Motor neuron (in vitro differentiated cells): ENCODE measurements at regions not wholly inside any gene's neighbourhood (a gene's known extent, or its start where the extent isn't known, plus 50 kb on each side); places are given as distances from the start of the nearest gene placed in this dataset.

Source experiments
- ATAC-seq, 8 experiments: fragments of 200-7000 bp; cut with Tn5 transposase; replicated peaks in 6 of 8; 2 replicates each; pipeline ENCODE4 v1.8.0; 2021; ENCODE audit warnings: mild to moderate bottlenecking in 8 of 8, moderate library complexity in 8 of 8
- H3K27ac ChIP-seq, 2 donors: fragments of 250-450 bp; sonication (Bioruptor Pico); 2 replicates each; pipeline ENCODE4 v1.9.0; 2021; ENCODE audit warnings: antibody characterized with exemption in 2 of 2, mild to moderate bottlenecking in 2 of 2, moderate library complexity in 1 of 2
- H3K4me1 ChIP-seq, 2 donors: fragments of 250-450 bp; sonication (Bioruptor Pico); replicated peaks in 1 of 2; 2 replicates each; pipeline ENCODE4 v1.6.1; 2021; ENCODE audit warnings: antibody characterized with exemption in 2 of 2, mild to moderate bottlenecking in 2 of 2, moderate library complexity in 1 of 2
- H3K4me3 ChIP-seq, 5 donors: fragments of 250-450 bp; sonication (Bioruptor Pico); 2 replicates each; pipeline ENCODE4 v1.9.0; 2021; ENCODE audit warnings: antibody characterized with exemption in 5 of 5, mild to moderate bottlenecking in 5 of 5, moderate library complexity in 4 of 5
- WGBS, 10 experiments: fragments of 450-650 bp; shearing (Covaris generic); methylation state at CpG; one replicate each; pipeline ENCODE4 v1.0.0; 2022; 5-methylcytosine and 5-hydroxymethylcytosine counted together
- in situ Hi-C, 9 experiments: fragments of 400-800 bp; cut with MboI; loops; one replicate each; pipeline ENCODE4 v1.15.0; 2021; ENCODE audit warnings: low sequenced_read_pairs in 9 of 9, low pct_unique_long_range_greater_than_20kb in 2 of 9; ENCODE audit not compliant: unreplicated experiment in 9 of 9

GRCh38 chr7:26588511-26588910, 275.9 kb downstream of the SKAP2 start:
- peaks cover 17 to 23% of the 10 kb centered on the region in 2 donors for H3K4me1 ChIP-seq
- WGBS, 10 experiments = 0 to 100% (median 38%) methylated on average over 1 of the region's 1 CpG; no CpG with 5 or more reads in 7 of the 10 experiments
- no peak overlapping the region for H3K4me3 ChIP-seq
- ATAC-seq = peak in 3 of 8 experiments; percentile 7 to 71 (median 37)
- H3K27ac ChIP-seq = no peak overlapping the region
- in situ Hi-C loops = no loop called here

- Histone ChIP-seq H3K27ac (no peak overlapping the region), H3K4me1 (peaks cover 24 to 25% of the 10 kb centered on the region in 2 donors), H3K4me3 (no peak overlapping the region)
- ATAC-seq = no peak
- in situ Hi-C loops = no loop called here
- 0 to 90% (median 80%) methylated on average over 1 to 2 of the region's 2 CpGs; no CpG with 5 or more reads in 4 of the 10 experiments for WGBS, 10 experiments
These were observed 273.7 kb downstream of the SKAP2 start for GRCh38 chr7:26590709-26591108.

DNA sequence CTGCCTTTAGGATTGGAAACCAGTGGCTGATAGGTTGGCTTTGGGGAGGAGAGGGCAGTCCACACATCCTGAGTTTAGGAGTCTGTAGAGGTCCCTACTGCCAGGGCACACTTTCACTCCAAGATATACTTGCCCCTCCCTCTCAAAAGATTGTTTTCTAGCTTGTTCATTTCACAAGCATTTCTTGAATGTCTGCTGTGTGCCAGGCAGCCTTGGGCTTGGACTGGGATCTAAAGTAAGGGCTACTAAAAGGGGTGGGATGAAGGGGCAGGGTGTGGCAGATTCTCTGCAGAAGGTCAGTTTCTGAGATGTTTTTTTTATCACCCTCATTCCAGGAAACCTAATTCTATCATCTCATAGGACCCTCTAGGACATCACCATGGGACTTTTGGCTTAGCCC, 272.4 kb downstream of the SKAP2 start:
- H3K4me1 ChIP-seq = peaks cover 20 to 23% of the 10 kb centered on the region in 2 donors
- H3K4me3 ChIP-seq = no peak overlapping the region
- H3K27ac ChIP-seq = no peak overlapping the region
- ATAC-seq = no peak
- in situ Hi-C loops = no loop called here

DNA sequence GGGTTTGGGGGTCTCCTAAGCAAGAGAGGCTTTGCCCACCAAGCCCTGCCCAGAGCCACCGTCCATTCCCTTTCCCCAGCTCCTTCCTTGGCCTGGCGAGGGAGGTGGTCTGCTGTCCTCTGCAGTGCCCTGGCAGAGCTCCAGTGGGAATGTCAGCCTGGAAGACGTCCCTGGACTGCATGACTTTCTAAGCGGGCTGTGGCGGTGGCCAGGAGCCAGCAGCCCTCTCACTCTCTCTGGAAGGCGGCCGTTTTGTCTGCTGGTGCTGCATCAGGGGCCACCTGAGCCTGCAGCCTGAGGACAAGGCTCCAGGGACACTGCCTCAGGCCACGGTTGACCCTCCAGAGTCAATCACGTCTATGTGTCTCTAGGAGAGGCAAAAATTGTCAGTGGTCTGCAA, 271.0 kb downstream of the SKAP2 start:
- peak in 4 of 8 experiments; percentile 30 to 67 (median 56) for ATAC-seq
- in situ Hi-C loops = no loop called here
- peaks cover 20 to 23% of the 10 kb centered on the region in 2 donors for H3K4me1 ChIP-seq
- whole genome bisulfite sequencing, 10 experiments = 20 to 86% (median 80%) methylated on average over 1 to 4 of the region's 9 CpGs; no CpG with 5 or more reads in 7 of the 10 experiments
- H3K4me3 ChIP-seq = no peak overlapping the region
- H3K27ac ChIP-seq = no peak overlapping the region

GRCh38 chr7:26593896-26594295, 270.5 kb downstream of the SKAP2 start:
- in situ Hi-C loops = no loop called here
- no peak overlapping the region for H3K4me3 ChIP-seq
- H3K27ac ChIP-seq = no peak overlapping the region
- WGBS, 10 experiments = 3 to 94% (median 67%) methylated on average over 3 to 5 of the region's 5 CpGs; no CpG with 5 or more reads in 1 of the 10 experiments
- peaks cover 20 to 23% of the 10 kb centered on the region in 2 donors for H3K4me1 ChIP-seq
- peak in 3 of 8 experiments; percentile 16 to 46 (median 23) for ATAC-seq

DNA sequence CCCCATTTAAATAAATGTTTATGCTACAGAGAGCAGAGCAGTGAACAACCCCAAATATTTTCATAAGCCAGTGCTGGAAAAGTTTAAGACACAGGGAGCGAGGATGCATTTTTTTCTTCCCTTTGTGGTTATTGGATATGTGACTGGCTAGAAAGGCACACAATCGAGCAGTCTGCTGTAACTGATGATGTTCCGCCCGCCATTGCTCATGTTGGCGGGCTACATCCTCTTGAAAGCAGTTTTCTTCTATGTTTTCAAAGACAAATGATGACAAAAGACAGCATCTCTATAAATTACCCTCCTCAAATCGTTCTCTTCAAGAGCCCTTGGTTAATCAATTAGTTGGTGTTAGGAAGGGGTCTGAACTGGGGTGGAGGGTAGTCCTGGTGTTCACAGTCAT, 269.8 kb downstream of the SKAP2 start:
- H3K4me1 ChIP-seq = peaks cover 20 to 23% of the 10 kb centered on the region in 2 donors
- in situ Hi-C loops = no loop called here
- peak in 3 of 8 experiments; percentile 20 to 25 (median 21) for ATAC-seq
- H3K27ac ChIP-seq = no peak overlapping the region
- WGBS, 10 experiments = 31 to 67% (median 44%) methylated on average over 1 to 6 of the region's 6 CpGs; no CpG with 5 or more reads in 2 of the 10 experiments
- H3K4me3 ChIP-seq = no peak overlapping the region

- in situ Hi-C loops = no loop called here
These were observed 265.5 kb downstream of the SKAP2 start for GRCh38 chr7:26598867-26599266.

GRCh38 chr7:26599982-26600381, 264.4 kb downstream of the SKAP2 start:
- Histone ChIP-seq H3K4me3 (no peak overlapping the region), H3K4me1 (peaks cover 4 to 17% of the 10 kb centered on the region in 2 donors), H3K27ac (no peak overlapping the region)
- in situ Hi-C loops = no loop called here
- 29 to 100% (median 84%) methylated on average over 1 to 6 of the region's 7 CpGs for WGBS, 10 experiments
- no peak for ATAC-seq

More at GRCh38 chr7:26598867-26599266, 265.5 kb downstream of the SKAP2 start:
- H3K4me3 ChIP-seq = no peak overlapping the region
- peaks cover 14 to 28% of the 10 kb centered on the region in 2 donors for H3K4me1 ChIP-seq
- no peak for ATAC-seq
- WGBS, 10 experiments = 0 to 100% (median 66%) methylated on average over 1 to 2 of the region's 2 CpGs; no CpG with 5 or more reads in 2 of the 10 experiments
- H3K27ac ChIP-seq = no peak overlapping the region

GRCh38 chr7:26600411-26600810, 264.0 kb downstream of the SKAP2 start:
- Histone ChIP-seq H3K4me1 (peaks cover 0 to 13% of the 10 kb centered on the region in 2 donors), H3K4me3 (no peak overlapping the region), H3K27ac (no peak overlapping the region)
- 44 to 100% (median 65%) methylated on average over 1 to 3 of the region's 3 CpGs for WGBS, 10 experiments
- in situ Hi-C loops = no loop called here
- ATAC-seq = no peak

DNA sequence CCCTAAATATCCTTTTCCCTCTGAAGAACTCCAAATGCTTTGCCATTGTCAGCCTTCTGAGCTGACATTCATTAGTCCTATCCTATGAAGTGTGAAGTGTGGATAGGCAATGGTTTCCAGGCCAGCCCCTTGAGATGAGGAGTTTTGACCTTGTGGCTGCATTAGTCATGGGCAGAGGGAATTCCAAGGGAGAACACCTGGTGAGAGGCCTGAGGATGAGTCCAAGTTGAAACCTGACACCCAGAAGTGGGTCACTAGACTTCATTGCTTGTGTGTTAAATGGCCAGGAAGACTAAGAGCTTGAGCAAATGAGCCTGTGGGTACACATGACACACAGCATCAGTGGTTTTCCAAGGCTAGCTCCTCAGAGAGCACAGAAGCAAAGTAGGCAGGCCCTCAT, 260.8 kb downstream of the SKAP2 start:
- Histone ChIP-seq H3K4me1 (peaks cover 0 to 18% of the 10 kb centered on the region in 2 donors), H3K4me3 (no peak overlapping the region), H3K27ac (no peak overlapping the region)
- no peak for ATAC-seq
- in situ Hi-C loops = no loop called here

DNA sequence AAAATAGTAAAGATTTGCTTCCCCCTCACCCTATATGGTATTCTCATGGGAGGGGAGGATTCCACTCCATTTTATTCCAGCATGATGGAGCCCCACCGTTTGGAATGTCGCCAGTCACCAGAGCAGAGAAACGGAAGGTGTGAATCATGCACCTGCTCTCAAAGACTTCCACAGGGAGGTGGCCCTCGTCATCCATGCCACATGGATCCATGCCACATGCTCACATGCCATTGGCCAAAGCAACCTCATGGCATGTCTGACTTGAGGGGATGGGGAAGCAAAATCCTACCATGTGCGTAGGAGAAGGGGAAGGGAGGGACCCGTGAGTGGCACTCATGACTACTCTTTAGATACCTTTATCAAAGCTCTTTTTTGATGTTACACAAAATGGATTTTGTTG, 256.0 kb downstream of the SKAP2 start:
- 45 to 100% (median 84%) methylated on average over 1 to 5 of the region's 6 CpGs; no CpG with 5 or more reads in 2 of the 10 experiments for WGBS, 10 experiments
- Histone ChIP-seq H3K4me3 (no peak overlapping the region), H3K4me1 (peaks cover 0 to 5% of the 10 kb centered on the region in 2 donors), H3K27ac (no peak overlapping the region)
- no peak for ATAC-seq
- in situ Hi-C loops = no loop called here

GRCh38 chr7:26609082-26609481, 255.3 kb downstream of the SKAP2 start:
- WGBS, 10 experiments = 57 to 100% (median 79%) methylated on average over 1 to 2 of the region's 2 CpGs; no CpG with 5 or more reads in 5 of the 10 experiments
- peaks cover 0 to 7% of the 10 kb centered on the region in 2 donors for H3K4me1 ChIP-seq
- ATAC-seq = no peak
- in situ Hi-C loops = no loop called here
- no peak overlapping the region for H3K4me3 ChIP-seq
- H3K27ac ChIP-seq = no peak overlapping the region

- ATAC-seq = peak in 4 of 8 experiments; percentile 23 to 50 (median 41)
- WGBS, 10 experiments = 17 to 88% (median 47%) methylated on average over 3 to 6 of the region's 6 CpGs; no CpG with 5 or more reads in 4 of the 10 experiments
- H3K4me1 ChIP-seq = peaks cover under 1 to 10% of the 10 kb centered on the region in 2 donors
- H3K27ac ChIP-seq = no peak overlapping the region
- H3K4me3 ChIP-seq = no peak overlapping the region
- in situ Hi-C loops = no loop called here
These were observed 254.9 kb downstream of the SKAP2 start for GRCh38 chr7:26609532-26609931.

DNA sequence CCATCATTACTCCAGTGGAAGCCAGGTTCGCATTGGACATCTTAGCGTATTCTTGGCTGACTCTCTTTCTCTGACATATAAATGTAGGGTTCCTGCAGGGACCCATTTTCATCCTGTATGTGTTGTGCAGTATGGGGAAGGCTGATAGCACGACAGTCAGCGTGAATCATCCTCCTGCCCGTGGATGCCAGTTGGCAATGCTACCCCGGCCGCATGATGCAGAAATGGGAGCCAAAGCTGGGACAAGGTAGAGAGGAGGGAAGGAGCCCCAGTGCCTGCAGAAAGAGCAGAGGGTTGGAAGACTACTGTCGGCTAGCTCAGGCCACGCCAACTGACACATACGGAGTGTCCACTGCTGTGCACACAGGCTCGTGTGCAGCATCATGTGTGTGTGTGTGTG, 251.6 kb downstream of the SKAP2 start:
- Histone ChIP-seq H3K27ac (no peak overlapping the region), H3K4me1 (peaks cover 4 to 17% of the 10 kb centered on the region in 2 donors), H3K4me3 (no peak overlapping the region)
- ATAC-seq = no peak
- 40 to 100% (median 85%) methylated on average over 1 to 7 of the region's 11 CpGs; no CpG with 5 or more reads in 4 of the 10 experiments for WGBS, 10 experiments
- in situ Hi-C loops = no loop called here
